ENCODE measurements at regions not wholly inside any gene's neighbourhood (a gene's known extent, or its start where the extent isn't known, plus 50 kb on each side); places are given as distances from the start of the nearest gene placed in this dataset.

- Histone ChIP-seq H4K20me1 (ENCODE audit: insufficient read depth, low read length) (no peaks in the 10 kb centered on the region), H3K79me2 (ENCODE audit: insufficient read depth, low read length) (no peaks in the 10 kb centered on the region), H3K27me3 (ENCODE audit: control insufficient read depth in 1 of 2, insufficient read depth in 2 of 2, low read length in 2 of 2) (no peaks in the 10 kb centered on the region), H2AFZ (ENCODE audit: low read length) (no peak overlapping the region), H3K4me3 (replicated peaks in 1 of 3; ENCODE audit: insufficient read depth in 1 of 3, low read depth in 2 of 3, low read length in 3 of 3) (no peak overlapping the region), H3K9ac (ENCODE audit: insufficient read depth, low read depth, low read length) (no peak overlapping the region), H3K4me1 (ENCODE audit: insufficient read depth, low read length) (no peaks in the 10 kb centered on the region), H3K4me2 (ENCODE audit: low read depth, low read length) (no peak overlapping the region), H3K36me3 (replicated peaks in 1 of 2; ENCODE audit: control insufficient read depth in 1 of 2, insufficient read depth in 2 of 2, low read length in 2 of 2) (no peaks in the 10 kb centered on the region), H3K9me3 (ENCODE audit: low read length) (peaks cover 18% of the 10 kb centered on the region), H3K27ac (ENCODE audit: extremely low read length, insufficient read depth, low read length) (no peak overlapping the region)
- DNase-seq (ENCODE audit: low spot score) (no peak), ATAC-seq (no peak), FAIRE-seq (no peak)
- intact Hi-C loops (cut with micrococcal nuclease; ENCODE audit: unreplicated experiment): no loop called here
- TF ChIP-seq MYPOP (CRISPR knock-in tag; IDR thresholded peaks at IDR 0.05): no peak
- no peak for TF ChIP-seq U2AF2 (IDR thresholded peaks at IDR 0.05; ENCODE audit: low read depth, low read length)
- TF ChIP-seq JDP2 (CRISPR knock-in tag; IDR thresholded peaks at IDR 0.05; ENCODE audit: borderline replicate concordance): no peak
- no peak for TF ChIP-seq PHF21A (CRISPR knock-in tag; IDR thresholded peaks at IDR 0.05)
- no peak for TF ChIP-seq DNMT3B (CRISPR knock-in tag; conservative IDR thresholded peaks at IDR 0.05)
- TF ChIP-seq ZNF646 (CRISPR knock-in tag; IDR thresholded peaks at IDR 0.05): no peak
- no peak for TF ChIP-seq KDM3A (CRISPR knock-in tag; IDR thresholded peaks at IDR 0.05; ENCODE audit: low read depth)
- TF ChIP-seq IRF1 (CRISPR knock-in tag; IDR thresholded peaks at IDR 0.05; ENCODE audit: low read depth): no peak
- TF ChIP-seq RARA (CRISPR knock-in tag; IDR thresholded peaks at IDR 0.05): no peak
- TF ChIP-seq ZNF451 (CRISPR knock-in tag; IDR thresholded peaks at IDR 0.05): no peak
- no peak for TF ChIP-seq ZNF501 (CRISPR knock-in tag; IDR thresholded peaks at IDR 0.05)
- TF ChIP-seq FOXO1 (CRISPR knock-in tag; IDR thresholded peaks at IDR 0.05): no peak
- no peak for TF ChIP-seq ZNF678 (CRISPR knock-in tag; IDR thresholded peaks at IDR 0.05)
- TF ChIP-seq HNRNPUL1 (IDR thresholded peaks at IDR 0.05; ENCODE audit: low read depth, low read length): no peak
- no peak for TF ChIP-seq TCF12 (IDR thresholded peaks at IDR 0.05)
- TF ChIP-seq TCF12 (CRISPR knock-in tag; IDR thresholded peaks at IDR 0.05): no peak
- CTCF ChIA-PET (ENCODE audit: low intra/inter-chr PET ratio, low total read pairs): no interaction called here
- POLR2A ChIA-PET: no interaction called here
- BruUV-seq (replicated peaks): no TSS peak
- in situ Hi-C loops (cut with HindIII; ENCODE audit: extremely low pct_ligation_motif_present, low pct_unique_long_range_greater_than_20kb): no loop called here
- WGBS (ENCODE audit: low lambda C conversion rate): 2% methylated on average over 2 of the region's 2 CpGs
These were observed 579.6 kb upstream of the MAN1A1 start for GRCh38 chr6:119929121-119929520.
